Neural crest cell (in vitro differentiated cells): ENCODE measurements at regions not wholly inside any gene's neighbourhood (a gene's known extent, or its start where the extent isn't known, plus 50 kb on each side); places are given as distances from the start of the nearest gene placed in this dataset.
"Not testable (repeated sequence)": the region's sequence is repeated elsewhere in the genome, so short reads cannot be mapped to it uniquely, and the experiment has no call there.

Experiments
- DNase-seq: peaks from one replicate; pipeline ENCODE4 v3.0.0; 2021; ENCODE audit warnings: low read depth, mixed read lengths, low spot score
- H3K27ac Mint-ChIP-seq: one replicate; pipeline ENCODE4 v1.8.0; 2021; ENCODE audit warnings: mild to moderate bottlenecking, mixed read lengths; ENCODE audit not compliant: unreplicated experiment
- H3K27me3 Mint-ChIP-seq: 2 replicates; pipeline ENCODE4 v1.8.0; 2021; ENCODE audit warnings: low read depth, mild to moderate bottlenecking, mixed read lengths
- H3K36me3 Mint-ChIP-seq: 2 replicates; pipeline ENCODE4 v1.8.0; 2021; ENCODE audit warnings: low read depth, mild to moderate bottlenecking, mixed read lengths
- H3K4me1 Mint-ChIP-seq: 2 replicates; pipeline ENCODE4 v1.8.0; 2021; ENCODE audit warnings: mixed read lengths
- H3K4me3 Mint-ChIP-seq: one replicate; pipeline ENCODE4 v1.8.0; 2021; ENCODE audit warnings: mild to moderate bottlenecking, mixed read lengths
- H3K9me3 Mint-ChIP-seq: 2 replicates; pipeline ENCODE4 v1.8.0; 2021; ENCODE audit warnings: mixed read lengths
- CTCF ChIP-seq: fragments of 200-600 bp; sonication (generic); conservative IDR thresholded peaks from 2 replicates; pipeline ENCODE4 v1.5.0; 2021; ENCODE audit warnings: antibody characterized with exemption, mild to moderate bottlenecking

- peaks cover 58% of the 10 kb centered on the region for H3K4me1 Mint-ChIP-seq
- no peaks in the 10 kb centered on the region for H3K9me3 Mint-ChIP-seq
- no peak overlapping the region for H3K27ac Mint-ChIP-seq
- H3K4me3 Mint-ChIP-seq: no peak overlapping the region
- no peaks in the 10 kb centered on the region for H3K27me3 Mint-ChIP-seq
- no peak for DNase-seq
- no peaks in the 10 kb centered on the region for H3K36me3 Mint-ChIP-seq
- no peak for TF ChIP-seq CTCF
Observed at GRCh38 chr4:72665171-72665968, 96.3 kb upstream of the ADAMTS3 start.

GRCh38 chr4:72663828-72664227 lies 94.8 kb upstream of the ADAMTS3 start:
- peak overlapping the region; percentile 48 for H3K4me3 Mint-ChIP-seq
- peak overlapping the region; percentile 62 for H3K27ac Mint-ChIP-seq
- no peaks in the 10 kb centered on the region for H3K27me3 Mint-ChIP-seq
- no peaks in the 10 kb centered on the region for H3K9me3 Mint-ChIP-seq
- peaks cover 58% of the 10 kb centered on the region for H3K4me1 Mint-ChIP-seq
- TF ChIP-seq CTCF: no peak
- DNase-seq: no peak
- H3K36me3 Mint-ChIP-seq: no peaks in the 10 kb centered on the region

GRCh38 chr4:72661830-72662229 lies 92.8 kb upstream of the ADAMTS3 start:
- Mint-ChIP-seq H3K4me3 (no peak overlapping the region), H3K9me3 (no peaks in the 10 kb centered on the region), H3K27ac (no peak overlapping the region)

GRCh38 chr4:72641611-72642010 lies 72.6 kb upstream of the ADAMTS3 start:
- TF ChIP-seq CTCF: no peak
- Mint-ChIP-seq H3K36me3 (peaks cover 2% of the 10 kb centered on the region), H3K27me3 (no peaks in the 10 kb centered on the region), H3K4me1 (peaks cover 5% of the 10 kb centered on the region), H3K27ac (no peak overlapping the region), H3K4me3 (no peak overlapping the region), H3K9me3 (no peaks in the 10 kb centered on the region)
- no peak for DNase-seq

More at GRCh38 chr4:72661830-72662229, 92.8 kb upstream of the ADAMTS3 start:
- DNase-seq: no peak
- Mint-ChIP-seq H3K27me3 (no peaks in the 10 kb centered on the region), H3K36me3 (no peaks in the 10 kb centered on the region), H3K4me1 (peaks cover 42% of the 10 kb centered on the region)
- no peak for TF ChIP-seq CTCF

GRCh38 chr4:72636866-72637265 lies 67.8 kb upstream of the ADAMTS3 start:
- H3K9me3 Mint-ChIP-seq: not testable (repeated sequence)

GRCh38 chr4:72635931-72636330 lies 66.9 kb upstream of the ADAMTS3 start:
- not testable (repeated sequence) for H3K27ac Mint-ChIP-seq, H3K36me3 Mint-ChIP-seq, H3K27me3 Mint-ChIP-seq, H3K9me3 Mint-ChIP-seq, DNase-seq, H3K4me3 Mint-ChIP-seq, H3K4me1 Mint-ChIP-seq

More at GRCh38 chr4:72636866-72637265, 67.8 kb upstream of the ADAMTS3 start:
- DNase-seq, H3K4me3 Mint-ChIP-seq, H3K27ac Mint-ChIP-seq, H3K27me3 Mint-ChIP-seq, H3K36me3 Mint-ChIP-seq, H3K4me1 Mint-ChIP-seq: not testable (repeated sequence)

- not testable (repeated sequence) for H3K4me3 Mint-ChIP-seq, H3K4me1 Mint-ChIP-seq, H3K27me3 Mint-ChIP-seq, H3K9me3 Mint-ChIP-seq, H3K27ac Mint-ChIP-seq, H3K36me3 Mint-ChIP-seq, DNase-seq
Observed at GRCh38 chr4:72632253-72632652, 63.2 kb upstream of the ADAMTS3 start.
